Keratinocyte (primary cell): ENCODE measurements at regions not wholly inside any gene's neighbourhood (a gene's known extent, or its start where the extent isn't known, plus 50 kb on each side); places are given as distances from the start of the nearest gene placed in this dataset.
"Not testable (repeated sequence)": the region's sequence is repeated elsewhere in the genome, so short reads cannot be mapped to it uniquely, and the experiment has no call there.

Experiments
- DNase-seq: peaks from one replicate; pipeline ENCODE4 v3.0.0-alpha.2; 2011; ENCODE audit warnings: low read depth, missing footprints, low spot score
- FAIRE-seq: peaks from 2 replicates; lab custom pipeline; 2011; peaks lifted over from hg19 to GRCh38; lab: Jason Lieb, UNC
- H2AFZ ChIP-seq: 2 replicates; pipeline ENCODE4 v1.6.0; 2012; ENCODE audit warnings: low read length, control low read depth, inconsistent platforms; ENCODE audit not compliant: control insufficient read depth
- H3K27ac ChIP-seq: 2 replicates; pipeline ENCODE4 v1.5.1; 2011; ENCODE audit warnings: low read length; ENCODE audit not compliant: control insufficient read depth, insufficient read depth
- H3K27me3 ChIP-seq: 3 replicates; pipeline ENCODE4 v1.6.0; 2011; ENCODE audit warnings: low read length; ENCODE audit not compliant: control insufficient read depth, insufficient read depth; ENCODE audit errors: extremely low read depth
- H3K36me3 ChIP-seq, 2 experiments: 2 replicates in 1 of 2; 3 replicates in 1 of 2; pipeline ENCODE4 v1.5.1; 2011; ENCODE audit warnings: low read length in 2 of 2, mild to moderate bottlenecking in 1 of 2; ENCODE audit not compliant: control insufficient read depth in 2 of 2, insufficient read depth in 2 of 2; ENCODE audit errors: extremely low read depth in 1 of 2
- H3K4me1 ChIP-seq: 3 replicates; pipeline ENCODE4 v1.5.1; 2011; ENCODE audit warnings: low read length; ENCODE audit not compliant: control insufficient read depth, insufficient read depth; ENCODE audit errors: extremely low read depth
- H3K4me2 ChIP-seq: 3 replicates; pipeline ENCODE4 v1.6.0; 2011; ENCODE audit warnings: low read depth, low read length; ENCODE audit not compliant: control insufficient read depth, insufficient read depth; ENCODE audit errors: extremely low read depth
- H3K4me3 ChIP-seq, 3 experiments: fragments of 200-600 bp in 1 of 3; sonication (generic) in 1 of 3; 2 replicates in 2 of 3; 3 replicates in 1 of 3; pipeline ENCODE4 v1.5.1; 2011 to 2016; ENCODE audit warnings: low read length in 3 of 3, mild to moderate bottlenecking in 3 of 3, control low read depth in 2 of 3, inconsistent platforms in 1 of 3, low read depth in 1 of 3, mixed read lengths in 1 of 3, mixed run types in 1 of 3, moderate library complexity in 1 of 3; ENCODE audit not compliant: control insufficient read depth in 2 of 3, insufficient read depth in 2 of 3; ENCODE audit errors: extremely low read depth in 1 of 3
- H3K79me2 ChIP-seq: 2 replicates; pipeline ENCODE4 v1.6.0; 2012; ENCODE audit warnings: low read length; ENCODE audit not compliant: control insufficient read depth, insufficient read depth
- H3K9ac ChIP-seq: 3 replicates; pipeline ENCODE4 v1.6.0; 2011; ENCODE audit warnings: low read length; ENCODE audit not compliant: control insufficient read depth, insufficient read depth; ENCODE audit errors: extremely low read depth
- H3K9me1 ChIP-seq: 3 replicates; pipeline ENCODE4 v1.6.0; 2011; ENCODE audit warnings: low read length; ENCODE audit not compliant: control insufficient read depth, insufficient read depth; ENCODE audit errors: extremely low read depth
- H3K9me3 ChIP-seq: 2 replicates; pipeline ENCODE4 v1.5.1; 2012; ENCODE audit warnings: low read depth, low read length; ENCODE audit not compliant: control insufficient read depth
- H4K20me1 ChIP-seq: 3 replicates; pipeline ENCODE4 v1.6.0; 2011; ENCODE audit warnings: low read length; ENCODE audit not compliant: control insufficient read depth, insufficient read depth; ENCODE audit errors: extremely low read depth
- EZH2 ChIP-seq: IDR thresholded peaks from one replicate; pipeline ENCODE4 v1.6.1; 2012; ENCODE audit warnings: inconsistent platforms, mild to moderate bottlenecking, low read length, moderate library complexity
- dilution Hi-C: fragments of 300-500 bp; cut with MboI; formaldehyde crosslinking; loops from one replicate; pipeline ENCODE4 v1.7.0; 2020; ENCODE audit warnings: low sequenced_read_pairs; ENCODE audit not compliant: extremely low pct_ligation_motif_present
- TF ChIP-seq, protein P1 (sequence below), 3 experiments: IDR thresholded peaks in 1 of 3; conservative IDR thresholded peaks in 1 of 3; optimal IDR thresholded peaks in 1 of 3; 2 replicates in 2 of 3; 3 replicates in 1 of 3; pipeline versions ENCODE3 to v1.5.1; 2011; ENCODE audit warnings: low read length in 3 of 3, mild to moderate bottlenecking in 3 of 3, moderate library complexity in 2 of 3, control low read depth in 1 of 3, inconsistent platforms in 1 of 3; ENCODE audit not compliant: insufficient read depth in 2 of 3; ENCODE audit errors: extremely low read depth in 1 of 3

GRCh38 chr5:74526111-74526510 is 114.4 kb downstream of the ENC1 start:
- FAIRE-seq = no peak
- H3K4me1 ChIP-seq = no peaks in the 10 kb centered on the region
- peaks cover 2% of the 10 kb centered on the region for H3K9me3 ChIP-seq
- no peaks in the 10 kb centered on the region for H3K79me2 ChIP-seq
- no peaks in the 10 kb centered on the region for H3K36me3 ChIP-seq
- dilution Hi-C loops = no loop called here
- no peak for DNase-seq
- no peak overlapping the region for H3K4me2 ChIP-seq
- H3K9ac ChIP-seq = no peak overlapping the region
- no peak overlapping the region for H3K4me3 ChIP-seq
- H3K27me3 ChIP-seq = no peaks in the 10 kb centered on the region
- TF ChIP-seq EZH2 = no peak
- TF ChIP-seq, protein P1, sequence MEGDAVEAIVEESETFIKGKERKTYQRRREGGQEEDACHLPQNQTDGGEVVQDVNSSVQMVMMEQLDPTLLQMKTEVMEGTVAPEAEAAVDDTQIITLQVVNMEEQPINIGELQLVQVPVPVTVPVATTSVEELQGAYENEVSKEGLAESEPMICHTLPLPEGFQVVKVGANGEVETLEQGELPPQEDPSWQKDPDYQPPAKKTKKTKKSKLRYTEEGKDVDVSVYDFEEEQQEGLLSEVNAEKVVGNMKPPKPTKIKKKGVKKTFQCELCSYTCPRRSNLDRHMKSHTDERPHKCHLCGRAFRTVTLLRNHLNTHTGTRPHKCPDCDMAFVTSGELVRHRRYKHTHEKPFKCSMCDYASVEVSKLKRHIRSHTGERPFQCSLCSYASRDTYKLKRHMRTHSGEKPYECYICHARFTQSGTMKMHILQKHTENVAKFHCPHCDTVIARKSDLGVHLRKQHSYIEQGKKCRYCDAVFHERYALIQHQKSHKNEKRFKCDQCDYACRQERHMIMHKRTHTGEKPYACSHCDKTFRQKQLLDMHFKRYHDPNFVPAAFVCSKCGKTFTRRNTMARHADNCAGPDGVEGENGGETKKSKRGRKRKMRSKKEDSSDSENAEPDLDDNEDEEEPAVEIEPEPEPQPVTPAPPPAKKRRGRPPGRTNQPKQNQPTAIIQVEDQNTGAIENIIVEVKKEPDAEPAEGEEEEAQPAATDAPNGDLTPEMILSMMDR (optimal IDR thresholded peaks at IDR 0.05 in 1 of 3, IDR thresholded peaks at IDR 0.05 in 1 of 3, conservative IDR thresholded peaks at IDR 0.05 in 1 of 3; ENCODE audit: extremely low read depth in 1 of 3, insufficient read depth in 2 of 3, low read length in 3 of 3) = no peak
- no peaks in the 10 kb centered on the region for H4K20me1 ChIP-seq
- H3K27ac ChIP-seq = no peak overlapping the region
- H2AFZ ChIP-seq = no peak overlapping the region
- no peaks in the 10 kb centered on the region for H3K9me1 ChIP-seq

GRCh38 chr5:74524767-74525166 is 115.8 kb downstream of the ENC1 start:
- FAIRE-seq, H3K9me1 ChIP-seq: not testable (repeated sequence)

GRCh38 chr5:74523698-74524097 is 116.8 kb downstream of the ENC1 start:
- dilution Hi-C loops, H3K27ac ChIP-seq, H3K4me2 ChIP-seq, H2AFZ ChIP-seq, H3K9ac ChIP-seq, H3K27me3 ChIP-seq, H3K4me1 ChIP-seq, H3K79me2 ChIP-seq, H3K4me3 ChIP-seq, H4K20me1 ChIP-seq, H3K9me1 ChIP-seq, H3K9me3 ChIP-seq, DNase-seq, H3K36me3 ChIP-seq, FAIRE-seq: not testable (repeated sequence)

More at GRCh38 chr5:74524767-74525166, 115.8 kb downstream of the ENC1 start:
- H3K36me3 ChIP-seq, H3K27ac ChIP-seq, H2AFZ ChIP-seq, DNase-seq, H3K27me3 ChIP-seq, H3K9ac ChIP-seq, H3K79me2 ChIP-seq, H3K4me2 ChIP-seq, dilution Hi-C loops, H3K9me3 ChIP-seq, H4K20me1 ChIP-seq, H3K4me1 ChIP-seq, H3K4me3 ChIP-seq: not testable (repeated sequence)

- FAIRE-seq, H3K27me3 ChIP-seq, H3K9me3 ChIP-seq, H3K4me2 ChIP-seq, H4K20me1 ChIP-seq, H3K27ac ChIP-seq, H2AFZ ChIP-seq, H3K4me1 ChIP-seq, dilution Hi-C loops, DNase-seq, H3K36me3 ChIP-seq, H3K9me1 ChIP-seq, H3K4me3 ChIP-seq, H3K79me2 ChIP-seq, H3K9ac ChIP-seq: not testable (repeated sequence)
Observed at GRCh38 chr5:74522838-74523237, 117.7 kb downstream of the ENC1 start.
